ENCODE measurements at regions not wholly inside any gene's neighbourhood (a gene's known extent, or its start where the extent isn't known, plus 50 kb on each side); places are given as distances from the start of the nearest gene placed in this dataset.

- Mint-ChIP-seq H3K9me3 (ENCODE audit: unreplicated experiment) (no peaks in the 10 kb centered on the region), H3K27me3 (ENCODE audit: unreplicated experiment) (peaks cover 2% of the 10 kb centered on the region), H3K4me1 (ENCODE audit: unreplicated experiment) (no peaks in the 10 kb centered on the region), H3K36me3 (ENCODE audit: unreplicated experiment) (no peaks in the 10 kb centered on the region), H3K27ac (ENCODE audit: unreplicated experiment) (no peak overlapping the region), H3K4me3 (ENCODE audit: unreplicated experiment) (no peak overlapping the region)
- no peak for DNase-seq (ENCODE audit: extremely low spot score, unreplicated experiment)
- TF ChIP-seq, protein P1, sequence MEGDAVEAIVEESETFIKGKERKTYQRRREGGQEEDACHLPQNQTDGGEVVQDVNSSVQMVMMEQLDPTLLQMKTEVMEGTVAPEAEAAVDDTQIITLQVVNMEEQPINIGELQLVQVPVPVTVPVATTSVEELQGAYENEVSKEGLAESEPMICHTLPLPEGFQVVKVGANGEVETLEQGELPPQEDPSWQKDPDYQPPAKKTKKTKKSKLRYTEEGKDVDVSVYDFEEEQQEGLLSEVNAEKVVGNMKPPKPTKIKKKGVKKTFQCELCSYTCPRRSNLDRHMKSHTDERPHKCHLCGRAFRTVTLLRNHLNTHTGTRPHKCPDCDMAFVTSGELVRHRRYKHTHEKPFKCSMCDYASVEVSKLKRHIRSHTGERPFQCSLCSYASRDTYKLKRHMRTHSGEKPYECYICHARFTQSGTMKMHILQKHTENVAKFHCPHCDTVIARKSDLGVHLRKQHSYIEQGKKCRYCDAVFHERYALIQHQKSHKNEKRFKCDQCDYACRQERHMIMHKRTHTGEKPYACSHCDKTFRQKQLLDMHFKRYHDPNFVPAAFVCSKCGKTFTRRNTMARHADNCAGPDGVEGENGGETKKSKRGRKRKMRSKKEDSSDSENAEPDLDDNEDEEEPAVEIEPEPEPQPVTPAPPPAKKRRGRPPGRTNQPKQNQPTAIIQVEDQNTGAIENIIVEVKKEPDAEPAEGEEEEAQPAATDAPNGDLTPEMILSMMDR (IDR thresholded peaks at IDR 0.05), result no peak
Observed at GRCh38 chr4:171588764-171589163, 224.4 kb upstream of the GALNTL6 start.

- Mint-ChIP-seq H3K36me3 (ENCODE audit: unreplicated experiment) (no peaks in the 10 kb centered on the region), H3K27ac (ENCODE audit: unreplicated experiment) (no peak overlapping the region), H3K27me3 (ENCODE audit: unreplicated experiment) (peaks cover 2% of the 10 kb centered on the region), H3K9me3 (ENCODE audit: unreplicated experiment) (no peaks in the 10 kb centered on the region), H3K4me3 (ENCODE audit: unreplicated experiment) (no peak overlapping the region), H3K4me1 (ENCODE audit: unreplicated experiment) (no peaks in the 10 kb centered on the region)
- TF ChIP-seq, protein P1 (IDR thresholded peaks at IDR 0.05), result no peak
- DNase-seq (ENCODE audit: extremely low spot score, unreplicated experiment), result no peak
Observed at GRCh38 chr4:171588051-171588545, 225.1 kb upstream of the GALNTL6 start.

DNA sequence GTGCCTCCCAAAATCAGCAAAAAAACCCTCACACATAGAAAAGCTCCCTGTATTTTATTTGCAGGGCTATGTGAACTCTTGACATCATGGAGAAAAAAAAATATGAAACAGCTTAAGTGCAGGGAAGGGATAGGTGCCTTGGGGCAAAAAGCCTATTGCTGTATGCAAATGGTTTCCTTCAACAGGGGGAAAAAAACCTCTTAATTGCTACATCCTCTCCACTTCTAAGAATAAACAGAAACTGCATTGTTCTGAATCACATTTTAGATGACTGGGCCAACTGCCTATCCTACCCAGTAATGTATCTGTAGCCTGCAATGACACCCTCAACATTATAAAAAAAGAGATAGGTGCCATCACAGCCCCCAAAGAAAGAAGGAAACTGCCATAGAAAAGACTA is 229.4 kb upstream of the GALNTL6 start:
- no peak for DNase-seq (ENCODE audit: extremely low spot score, unreplicated experiment)
- Mint-ChIP-seq H3K9me3 (ENCODE audit: unreplicated experiment) (no peaks in the 10 kb centered on the region), H3K27me3 (ENCODE audit: unreplicated experiment) (peaks cover 2% of the 10 kb centered on the region), H3K27ac (ENCODE audit: unreplicated experiment) (no peak overlapping the region), H3K36me3 (ENCODE audit: unreplicated experiment) (no peaks in the 10 kb centered on the region), H3K4me3 (ENCODE audit: unreplicated experiment) (no peak overlapping the region), H3K4me1 (ENCODE audit: unreplicated experiment) (no peaks in the 10 kb centered on the region)
- TF ChIP-seq, protein P1 (IDR thresholded peaks at IDR 0.05), result no peak

DNA sequence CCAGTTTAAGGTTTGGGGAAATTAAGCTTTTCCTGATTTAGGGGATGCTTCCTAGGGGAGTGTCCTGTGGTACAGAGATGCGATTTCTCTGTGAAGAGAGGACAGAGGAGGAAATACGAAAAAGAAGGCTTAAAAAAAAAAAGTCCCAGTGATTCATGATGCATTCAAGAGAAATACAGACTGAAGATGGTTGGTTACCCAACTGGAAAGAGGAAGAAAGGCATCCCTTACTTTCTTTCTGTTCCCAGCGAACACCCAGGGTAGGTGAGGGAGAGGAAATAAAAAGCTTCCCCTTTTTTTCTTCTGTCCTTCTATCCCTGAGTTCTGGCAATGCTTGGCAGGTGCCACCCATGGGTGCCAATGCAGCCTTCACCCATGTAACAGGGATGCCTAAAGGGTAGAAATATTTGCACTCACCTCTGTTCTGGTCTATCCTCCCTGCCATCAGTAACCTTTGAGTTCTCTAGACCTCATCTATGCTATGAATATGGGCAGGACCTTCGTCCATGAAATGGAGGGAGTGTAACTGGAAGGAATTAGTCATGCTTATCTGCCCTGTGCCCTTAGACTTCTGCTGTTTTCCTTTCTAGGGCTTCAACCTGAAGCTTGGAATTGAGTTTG is 230.1 kb upstream of the GALNTL6 start:
- TF ChIP-seq, protein P1 (IDR thresholded peaks at IDR 0.05), result no peak

DNA sequence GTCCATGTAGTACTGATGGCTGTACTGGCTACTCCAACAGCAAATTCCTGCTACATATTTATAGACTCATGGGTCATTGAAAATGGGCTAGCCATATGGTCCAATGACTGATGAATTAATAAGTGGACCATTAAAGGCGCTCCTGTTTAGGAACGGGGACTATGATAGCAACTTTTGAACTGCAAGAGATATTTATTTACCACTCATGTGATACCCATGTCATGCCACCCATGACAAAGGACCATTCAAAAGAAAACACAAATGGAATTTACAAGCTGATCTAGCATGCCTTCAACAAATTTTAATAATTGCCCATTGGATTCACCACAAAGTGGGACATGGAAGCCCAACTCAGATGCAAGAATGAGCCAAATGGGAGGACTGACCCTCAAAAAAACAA is 240.0 kb upstream of the GALNTL6 start:
- peaks cover 4% of the 10 kb centered on the region for H3K9me3 Mint-ChIP-seq (ENCODE audit: unreplicated experiment)
- no peak for DNase-seq (ENCODE audit: extremely low spot score, unreplicated experiment)
- no peak overlapping the region for H3K4me3 Mint-ChIP-seq (ENCODE audit: unreplicated experiment)
- H3K27ac Mint-ChIP-seq (ENCODE audit: unreplicated experiment), result no peak overlapping the region
- H3K27me3 Mint-ChIP-seq (ENCODE audit: unreplicated experiment), result no peaks in the 10 kb centered on the region
- H3K36me3 Mint-ChIP-seq (ENCODE audit: unreplicated experiment), result no peaks in the 10 kb centered on the region
- TF ChIP-seq, protein P1 (IDR thresholded peaks at IDR 0.05), result no peak
- no peaks in the 10 kb centered on the region for H3K4me1 Mint-ChIP-seq (ENCODE audit: unreplicated experiment)

More for the DNA sequence above, 230.1 kb upstream of the GALNTL6 start:
- Mint-ChIP-seq H3K4me1 (ENCODE audit: unreplicated experiment) (no peaks in the 10 kb centered on the region), H3K9me3 (ENCODE audit: unreplicated experiment) (no peaks in the 10 kb centered on the region), H3K36me3 (ENCODE audit: unreplicated experiment) (no peaks in the 10 kb centered on the region), H3K27ac (ENCODE audit: unreplicated experiment) (no peak overlapping the region), H3K27me3 (ENCODE audit: unreplicated experiment) (peaks cover 2% of the 10 kb centered on the region), H3K4me3 (ENCODE audit: unreplicated experiment) (no peak overlapping the region)
- no peak for DNase-seq (ENCODE audit: extremely low spot score, unreplicated experiment)
